IMR-90 (cell line): ENCODE measurements at regions not wholly inside any gene's neighbourhood (a gene's known extent, or its start where the extent isn't known, plus 50 kb on each side); places are given as distances from the start of the nearest gene placed in this dataset.

Experiments
- ATAC-seq: fragments of 200-7000 bp; cut with Tn5 transposase; 2 replicates; pipeline ENCODE4 v1.9.1; 2020; ENCODE audit warnings: low read depth, mild to moderate bottlenecking, moderate library complexity
- BruUV-seq: library from RNA; stranded (reverse); fragments of 400-500 nt; replicated peaks from 2 replicates; lab custom pipeline; 2021; lab: Mats Ljungman, UMichigan
- CTCF ChIA-PET: fragments of 300-600 bp; formaldehyde crosslinking; extraction: SDS; loops from one replicate; lab custom pipeline; 2021; ENCODE audit warnings: antibody characterized with exemption; lab: Yijun Ruan, JAX
- POLR2A ChIA-PET: fragments of 300-600 bp; sonication (Branson Sonifier 250); formaldehyde crosslinking; loops from one replicate; lab custom pipeline; 2022; ENCODE audit warnings: antibody characterized with exemption; ENCODE audit not compliant: unreplicated experiment; lab: Charles Lee
- DNase-seq: peaks from one replicate; pipeline ENCODE4 v3.0.0; 2013
- H2AFZ ChIP-seq: replicated peaks from 2 replicates; pipeline ENCODE3; 2013; ENCODE audit warnings: low read length, mild to moderate bottlenecking; ENCODE audit not compliant: poor library complexity
- H2AK5ac ChIP-seq: 2 replicates; pipeline ENCODE4 v1.6.1; 2013; ENCODE audit warnings: low read depth, low read length, inconsistent platforms
- H2AK9ac ChIP-seq: replicated peaks from 2 replicates; pipeline ENCODE3; 2013; ENCODE audit warnings: mild to moderate bottlenecking, low read depth, low read length, moderate library complexity; ENCODE audit not compliant: poor library complexity
- H2BK120ac ChIP-seq: 2 replicates; pipeline ENCODE4 v1.6.1; 2013; ENCODE audit warnings: low read depth, low read length, inconsistent platforms
- H2BK15ac ChIP-seq: 3 replicates; pipeline ENCODE4 v1.6.1; 2013; ENCODE audit warnings: low read depth, low read length, inconsistent platforms
- H2BK20ac ChIP-seq: 2 replicates; pipeline ENCODE4 v1.6.1; 2013; ENCODE audit warnings: low read depth, mild to moderate bottlenecking, inconsistent platforms, low read length, moderate library complexity
- H2BK5ac ChIP-seq: 2 replicates; pipeline ENCODE4 v1.6.1; 2013; ENCODE audit warnings: mild to moderate bottlenecking, low read depth, low read length, inconsistent platforms; ENCODE audit not compliant: poor library complexity, severe bottlenecking
- H3K14ac ChIP-seq: replicated peaks from 2 replicates; pipeline ENCODE4 v1.6.1; 2013; ENCODE audit warnings: low read depth, low read length, inconsistent platforms
- H3K18ac ChIP-seq: 2 replicates; pipeline ENCODE4 v1.6.1; 2013; ENCODE audit warnings: low read depth, low read length, control low read depth
- H3K23ac ChIP-seq: 2 replicates; pipeline ENCODE4 v1.6.1; 2013; ENCODE audit warnings: low read depth, low read length, inconsistent platforms
- H3K27ac ChIP-seq: 2 replicates; pipeline ENCODE4 v1.5.1; 2013; ENCODE audit warnings: mild to moderate bottlenecking, control low read depth, low read length; ENCODE audit not compliant: insufficient read depth
- H3K27me3 ChIP-seq: 2 replicates; pipeline ENCODE4 v1.6.1; 2013; ENCODE audit warnings: low read length; ENCODE audit not compliant: control insufficient read depth, insufficient read depth
- H3K36me3 ChIP-seq: 2 replicates; pipeline ENCODE4 v1.6.1; 2013; ENCODE audit warnings: low read length, mixed read lengths; ENCODE audit not compliant: control insufficient read depth, insufficient read depth
- H3K4ac ChIP-seq: 2 replicates; pipeline ENCODE4 v1.6.1; 2013; ENCODE audit warnings: low read depth, low read length, inconsistent platforms
- H3K4me1 ChIP-seq: 2 replicates; pipeline ENCODE4 v1.6.1; 2013; ENCODE audit warnings: low read length, mixed read lengths; ENCODE audit not compliant: control insufficient read depth, insufficient read depth
- H3K4me2 ChIP-seq: 2 replicates; pipeline ENCODE4 v1.6.1; 2013; ENCODE audit warnings: low read depth, mild to moderate bottlenecking, control low read depth, low read length, moderate library complexity
- H3K4me3 ChIP-seq: 2 replicates; pipeline ENCODE4 v1.5.1; 2013; ENCODE audit warnings: low read depth, mild to moderate bottlenecking, control low read depth, low read length, moderate library complexity; ENCODE audit not compliant: insufficient read depth
- H3K56ac ChIP-seq: 2 replicates; pipeline ENCODE4 v1.6.1; 2013; ENCODE audit warnings: low read length, inconsistent platforms; ENCODE audit not compliant: insufficient read depth; ENCODE audit errors: extremely low read depth
- H3K79me1 ChIP-seq, 2 experiments: 2 replicates each; pipeline ENCODE4 v1.6.1; 2013; ENCODE audit warnings: low read length in 2 of 2, inconsistent platforms in 1 of 2, low read depth in 1 of 2
- H3K9ac ChIP-seq: 2 replicates; pipeline ENCODE4 v1.6.1; 2013; ENCODE audit warnings: low read depth, low read length, control low read depth
- H3K9me1 ChIP-seq: 2 replicates; pipeline ENCODE4 v1.6.1; 2013; ENCODE audit warnings: low read length, inconsistent platforms; ENCODE audit not compliant: insufficient read depth
- H3K9me3 ChIP-seq: 2 replicates; pipeline ENCODE4 v1.6.1; 2013; ENCODE audit warnings: low read length; ENCODE audit not compliant: control insufficient read depth, insufficient read depth
- H4K20me1 ChIP-seq: 2 replicates; pipeline ENCODE4 v1.6.1; 2013; ENCODE audit warnings: low read length, inconsistent platforms; ENCODE audit not compliant: insufficient read depth
- H4K5ac ChIP-seq: 2 replicates; pipeline ENCODE4 v1.6.1; 2013; ENCODE audit warnings: mild to moderate bottlenecking, low read depth, low read length, control low read depth
- H4K8ac ChIP-seq, 2 experiments: 2 replicates each; pipeline ENCODE4 v1.6.1; 2013; ENCODE audit warnings: low read depth in 2 of 2, low read length in 2 of 2, control low read depth in 1 of 2, inconsistent platforms in 1 of 2
- H4K91ac ChIP-seq: 2 replicates; pipeline ENCODE4 v1.6.1; 2013; ENCODE audit warnings: low read depth, low read length, inconsistent platforms; ENCODE audit not compliant: insufficient read depth
- BHLHE40 ChIP-seq: fragments of 150-350 bp; IDR thresholded peaks from 2 replicates; pipeline ENCODE4 v1.6.1; 2016; ENCODE audit warnings: mild to moderate bottlenecking, low read depth, low read length
- CHD1 ChIP-seq: IDR thresholded peaks from 2 replicates; pipeline ENCODE4 v1.6.1; 2012; ENCODE audit warnings: low read depth, low read length, improper control_type of control experiment
- ELK1 ChIP-seq: fragments of 150-350 bp; IDR thresholded peaks from 2 replicates; pipeline ENCODE4 v1.6.1; 2016; ENCODE audit warnings: low read depth, mild to moderate bottlenecking, low read length, moderate library complexity, borderline replicate concordance
- FOS ChIP-seq: fragments of 150-350 bp; IDR thresholded peaks from 2 replicates; pipeline ENCODE4 v1.6.1; 2016; ENCODE audit warnings: low read depth, low read length
- MXI1 ChIP-seq: IDR thresholded peaks from 2 replicates; pipeline ENCODE4 v1.6.1; 2012; ENCODE audit warnings: low read depth, mild to moderate bottlenecking, low read length, moderate library complexity, borderline replicate concordance
- NFE2L2 ChIP-seq: fragments of 150-350 bp; IDR thresholded peaks from 2 replicates; pipeline ENCODE4 v1.6.1; 2016; ENCODE audit warnings: low read depth, mild to moderate bottlenecking, low read length
- RAD21 ChIP-seq: IDR thresholded peaks from 2 replicates; pipeline ENCODE4 v1.6.1; 2012; ENCODE audit warnings: low read length, improper control_type of control experiment
- RCOR1 ChIP-seq: IDR thresholded peaks from 2 replicates; pipeline ENCODE4 v1.6.1; 2012; ENCODE audit warnings: mild to moderate bottlenecking, low read length, improper control_type of control experiment; ENCODE audit not compliant: insufficient replicate concordance
- SMC3 ChIP-seq: fragments of 150-350 bp; IDR thresholded peaks from 2 replicates; pipeline ENCODE4 v1.6.1; 2016; ENCODE audit warnings: low read depth, mild to moderate bottlenecking, antibody characterized with exemption, low read length, moderate library complexity
- WGBS, 2 experiments: methylation state at CpG; one replicate each; pipeline versions ENCODE4 v1.1.5 to v1.1.7; 2013; ENCODE audit warnings: missing lambda C conversion rate in 2 of 2; ENCODE audit not compliant: insufficient read length in 1 of 2; ENCODE audit errors: extremely low coverage in 2 of 2; 5-methylcytosine and 5-hydroxymethylcytosine counted together
- dilution Hi-C: fragments of 300-500 bp; cut with HindIII; formaldehyde crosslinking; loops from one replicate; pipeline ENCODE4 v1.14.3; 2018; ENCODE audit warnings: low sequenced_read_pairs; ENCODE audit not compliant: unreplicated experiment
- in situ Hi-C: fragments of 300-500 bp; cut with MboI; formaldehyde crosslinking; loops from 3 replicates; pipeline ENCODE4 v1.14.3; 2019; ENCODE audit warnings: low sequenced_read_pairs, inconsistent platforms, mixed read lengths
- intact Hi-C: fragments of 100-400 bp; cut with micrococcal nuclease; formaldehyde crosslinking; loops from 2 replicates; pipeline ENCODE4 v1.10.0; 2022
- TF ChIP-seq, protein P1 (sequence below): conservative IDR thresholded peaks from 2 replicates; pipeline ENCODE4 v1.5.1; 2012; ENCODE audit warnings: mild to moderate bottlenecking, low read depth, low read length, improper control_type of control experiment

DNA sequence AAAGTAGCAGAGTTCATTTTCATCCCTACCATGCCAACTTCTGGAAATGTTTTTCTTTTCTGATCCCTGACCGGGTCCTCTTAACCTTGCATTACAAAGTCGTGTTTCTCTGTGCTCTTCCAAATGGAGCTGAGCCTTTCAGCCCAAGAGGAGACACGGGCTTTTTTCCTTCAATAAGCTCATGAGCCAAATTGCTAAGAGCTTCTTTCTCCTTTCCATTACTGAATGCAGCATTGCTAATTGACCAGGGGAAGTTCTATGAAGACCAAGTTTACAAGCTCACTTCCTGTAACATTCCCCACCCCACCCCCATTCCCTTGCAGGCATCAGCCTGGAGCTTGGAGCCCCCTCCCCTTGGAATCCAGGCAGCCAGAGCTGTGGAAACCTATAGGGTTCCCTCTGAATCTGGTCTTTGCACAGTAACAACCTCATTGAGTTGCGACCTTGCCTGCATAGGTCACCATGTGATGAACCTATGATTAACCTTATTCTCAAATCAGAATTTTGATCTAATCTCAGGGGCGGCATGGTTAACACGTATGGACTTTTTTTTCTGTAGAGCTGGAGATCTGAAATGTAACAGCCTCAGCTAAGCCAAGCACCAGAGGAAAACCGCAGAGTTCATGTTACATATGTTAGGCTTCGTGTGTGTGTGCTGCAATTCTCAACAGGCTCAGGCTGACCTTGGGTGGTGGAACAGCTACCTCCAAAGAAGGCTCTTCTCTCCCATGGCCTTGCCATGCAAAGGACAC lies 395.7 kb upstream of the ZNF462 start:
- Histone ChIP-seq H4K91ac (no peak overlapping the region), H2BK120ac (no peak overlapping the region), H4K5ac (no peak overlapping the region), H2BK5ac (no peak overlapping the region), H3K23ac (no peak overlapping the region), H3K18ac (no peak overlapping the region), H2BK20ac (no peak overlapping the region), H3K4me3 (no peak overlapping the region), H3K79me1 (no peaks in the 10 kb centered on the region), H4K20me1 (no peaks in the 10 kb centered on the region), H3K4ac (no peak overlapping the region), H2AK9ac (no peak overlapping the region), H2AK5ac (no peak overlapping the region), H3K27me3 (no peaks in the 10 kb centered on the region), H3K9me3 (peaks cover 10% of the 10 kb centered on the region), H3K14ac (no peak overlapping the region), H3K36me3 (no peaks in the 10 kb centered on the region), H4K8ac (no peak overlapping the region), H3K56ac (no peak overlapping the region), H2BK15ac (no peak overlapping the region), H3K4me1 (no peaks in the 10 kb centered on the region), H3K27ac (no peak overlapping the region), H3K9ac (no peak overlapping the region), H2AFZ (no peak overlapping the region), H3K9me1 (no peaks in the 10 kb centered on the region), H3K4me2 (no peak overlapping the region)
- WGBS, 2 experiments: 14% methylated on average over 2 of the region's 8 CpGs; no CpG with 5 or more reads in 1 of the 2 experiments
- CTCF ChIA-PET: no interaction called here
- intact Hi-C loops (no loop called here), in situ Hi-C loops (no loop called here), dilution Hi-C loops (no loop called here)
- ATAC-seq (no peak), DNase-seq (no peak)
- TF ChIP-seq RAD21: no peak
- TF ChIP-seq MXI1: no peak
- no peak for TF ChIP-seq FOS
- TF ChIP-seq RCOR1: no peak
- TF ChIP-seq SMC3: no peak
- TF ChIP-seq BHLHE40: no peak
- no peak for TF ChIP-seq ELK1
- TF ChIP-seq, protein P1, sequence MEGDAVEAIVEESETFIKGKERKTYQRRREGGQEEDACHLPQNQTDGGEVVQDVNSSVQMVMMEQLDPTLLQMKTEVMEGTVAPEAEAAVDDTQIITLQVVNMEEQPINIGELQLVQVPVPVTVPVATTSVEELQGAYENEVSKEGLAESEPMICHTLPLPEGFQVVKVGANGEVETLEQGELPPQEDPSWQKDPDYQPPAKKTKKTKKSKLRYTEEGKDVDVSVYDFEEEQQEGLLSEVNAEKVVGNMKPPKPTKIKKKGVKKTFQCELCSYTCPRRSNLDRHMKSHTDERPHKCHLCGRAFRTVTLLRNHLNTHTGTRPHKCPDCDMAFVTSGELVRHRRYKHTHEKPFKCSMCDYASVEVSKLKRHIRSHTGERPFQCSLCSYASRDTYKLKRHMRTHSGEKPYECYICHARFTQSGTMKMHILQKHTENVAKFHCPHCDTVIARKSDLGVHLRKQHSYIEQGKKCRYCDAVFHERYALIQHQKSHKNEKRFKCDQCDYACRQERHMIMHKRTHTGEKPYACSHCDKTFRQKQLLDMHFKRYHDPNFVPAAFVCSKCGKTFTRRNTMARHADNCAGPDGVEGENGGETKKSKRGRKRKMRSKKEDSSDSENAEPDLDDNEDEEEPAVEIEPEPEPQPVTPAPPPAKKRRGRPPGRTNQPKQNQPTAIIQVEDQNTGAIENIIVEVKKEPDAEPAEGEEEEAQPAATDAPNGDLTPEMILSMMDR: no peak
- no peak for TF ChIP-seq CHD1
- no peak for TF ChIP-seq NFE2L2
- POLR2A ChIA-PET: no interaction called here
- no TSS peak for BruUV-seq
